Adrenal gland (tissue), 5 donors: ENCODE measurements at regions not wholly inside any gene's neighbourhood (a gene's known extent, or its start where the extent isn't known, plus 50 kb on each side); places are given as distances from the start of the nearest gene placed in this dataset.

Experiments
- CTCF ChIP-seq, 6 experiments: fragments of 450-650 bp in 4 of 6; fragments of 200-600 bp in 2 of 6; sonication (generic) in 1 of 6; IDR thresholded peaks; 1 replicate in 5 of 6; 2 replicates in 1 of 6; pipeline versions ENCODE4 v1.5.1 to v1.8.0; 2016 to 2021; ENCODE audit warnings: antibody characterized with exemption in 6 of 6, mild to moderate bottlenecking in 2 of 6, moderate library complexity in 1 of 6
- POLR2A ChIP-seq, 2 donors: fragments of 450-650 bp; IDR thresholded peaks; one replicate each; pipeline ENCODE4 v1.6.1; 2017; ENCODE audit warnings: antibody characterized with exemption in 2 of 2, mild to moderate bottlenecking in 2 of 2, moderate library complexity in 1 of 2
- donor health status: DM: no; HTN: no; CAD: no.

GRCh38 chr5:27217155-27217956, 179.0 kb upstream of the CDH9 start:
- TF ChIP-seq CTCF (IDR thresholded peaks at IDR 0.05) (no peak), POLR2A (IDR thresholded peaks at IDR 0.05) (no peak)
